Fibroblast of the aortic adventitia (primary cell): ENCODE measurements at regions not wholly inside any gene's neighbourhood (a gene's known extent, or its start where the extent isn't known, plus 50 kb on each side); places are given as distances from the start of the nearest gene placed in this dataset.

ENCODE experiments used
- DNase-seq: peaks from one replicate; pipeline ENCODE4 v3.0.0-alpha.2; 2010; ENCODE audit warnings: low read depth
- H3K4me3 ChIP-seq: 2 replicates; pipeline ENCODE4 v1.5.1; 2011; ENCODE audit warnings: low read depth, mild to moderate bottlenecking, control low read depth, low read length, moderate library complexity
- TF ChIP-seq, protein P1 (sequence below): IDR thresholded peaks from 2 replicates; pipeline ENCODE4 v1.5.1; 2011; ENCODE audit warnings: mild to moderate bottlenecking, low read length, control low read depth, inconsistent platforms; ENCODE audit not compliant: insufficient read depth

DNA sequence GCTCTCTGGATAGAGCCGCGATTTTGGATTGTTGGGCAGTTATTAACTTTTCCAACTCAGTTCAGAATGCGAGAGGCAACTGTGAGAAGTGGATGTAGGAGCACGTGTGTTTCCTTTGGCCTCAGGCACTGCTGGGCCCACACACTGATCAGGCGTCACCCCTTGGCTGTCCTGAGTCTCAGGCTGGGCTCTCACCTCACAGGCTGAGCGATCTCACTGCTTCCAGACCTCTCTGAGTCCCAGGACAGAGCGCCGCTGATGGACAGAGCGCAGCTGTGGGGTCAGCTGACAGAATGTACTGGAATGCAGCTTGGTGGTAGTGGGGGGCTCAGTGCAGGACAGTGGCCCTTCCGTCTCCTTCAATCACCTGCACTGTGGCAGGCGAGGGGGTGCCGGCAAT, 516.2 kb downstream of the TBC1D22A start:
- H3K4me3 ChIP-seq = no peak overlapping the region
- no peak for DNase-seq
- TF ChIP-seq, protein P1, sequence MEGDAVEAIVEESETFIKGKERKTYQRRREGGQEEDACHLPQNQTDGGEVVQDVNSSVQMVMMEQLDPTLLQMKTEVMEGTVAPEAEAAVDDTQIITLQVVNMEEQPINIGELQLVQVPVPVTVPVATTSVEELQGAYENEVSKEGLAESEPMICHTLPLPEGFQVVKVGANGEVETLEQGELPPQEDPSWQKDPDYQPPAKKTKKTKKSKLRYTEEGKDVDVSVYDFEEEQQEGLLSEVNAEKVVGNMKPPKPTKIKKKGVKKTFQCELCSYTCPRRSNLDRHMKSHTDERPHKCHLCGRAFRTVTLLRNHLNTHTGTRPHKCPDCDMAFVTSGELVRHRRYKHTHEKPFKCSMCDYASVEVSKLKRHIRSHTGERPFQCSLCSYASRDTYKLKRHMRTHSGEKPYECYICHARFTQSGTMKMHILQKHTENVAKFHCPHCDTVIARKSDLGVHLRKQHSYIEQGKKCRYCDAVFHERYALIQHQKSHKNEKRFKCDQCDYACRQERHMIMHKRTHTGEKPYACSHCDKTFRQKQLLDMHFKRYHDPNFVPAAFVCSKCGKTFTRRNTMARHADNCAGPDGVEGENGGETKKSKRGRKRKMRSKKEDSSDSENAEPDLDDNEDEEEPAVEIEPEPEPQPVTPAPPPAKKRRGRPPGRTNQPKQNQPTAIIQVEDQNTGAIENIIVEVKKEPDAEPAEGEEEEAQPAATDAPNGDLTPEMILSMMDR = no peak

DNA sequence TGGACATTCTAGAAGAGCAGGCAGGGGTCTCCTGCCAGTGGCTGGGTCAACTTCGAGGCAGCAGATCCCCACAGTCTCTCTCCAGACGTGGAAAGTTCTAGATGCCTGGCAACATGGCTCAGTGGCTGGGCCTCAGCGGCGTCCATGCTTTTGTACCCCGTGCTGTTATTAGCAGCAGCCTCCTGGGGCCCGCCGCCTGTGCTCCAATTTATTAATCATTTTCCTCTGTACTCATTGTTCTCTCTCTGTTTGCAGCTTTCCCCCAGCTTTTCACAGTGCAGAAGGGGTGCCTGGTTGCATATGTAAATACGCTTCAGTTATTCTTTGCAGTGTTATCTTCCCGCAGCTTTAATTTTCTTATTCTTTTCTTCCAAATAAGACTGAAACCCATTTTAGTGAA, 515.1 kb downstream of the TBC1D22A start:
- DNase-seq = no peak
- H3K4me3 ChIP-seq = no peak overlapping the region
- TF ChIP-seq, protein P1 = no peak

DNA sequence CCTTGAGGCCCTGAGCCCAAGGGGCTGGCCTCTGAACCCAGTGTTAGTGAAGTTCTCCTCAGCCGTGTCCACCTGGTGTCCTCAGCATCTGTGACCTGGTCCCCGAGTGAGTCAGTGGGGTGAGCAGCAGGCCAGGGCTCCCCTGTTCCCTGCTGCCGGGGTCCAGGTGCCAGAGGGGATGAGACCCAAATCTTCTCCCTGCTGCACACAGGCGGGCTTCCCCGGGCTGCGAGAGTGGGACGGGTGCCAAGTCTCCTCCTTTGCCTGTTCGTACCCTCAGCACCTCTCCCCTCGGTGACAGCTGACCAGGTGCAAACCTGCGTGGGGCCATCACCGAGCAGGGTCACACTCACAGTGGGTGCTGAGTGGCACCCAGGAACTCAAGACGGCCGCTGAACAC, 514.5 kb downstream of the TBC1D22A start:
- H3K4me3 ChIP-seq = no peak overlapping the region
- TF ChIP-seq, protein P1 = no peak
- DNase-seq = no peak

DNA sequence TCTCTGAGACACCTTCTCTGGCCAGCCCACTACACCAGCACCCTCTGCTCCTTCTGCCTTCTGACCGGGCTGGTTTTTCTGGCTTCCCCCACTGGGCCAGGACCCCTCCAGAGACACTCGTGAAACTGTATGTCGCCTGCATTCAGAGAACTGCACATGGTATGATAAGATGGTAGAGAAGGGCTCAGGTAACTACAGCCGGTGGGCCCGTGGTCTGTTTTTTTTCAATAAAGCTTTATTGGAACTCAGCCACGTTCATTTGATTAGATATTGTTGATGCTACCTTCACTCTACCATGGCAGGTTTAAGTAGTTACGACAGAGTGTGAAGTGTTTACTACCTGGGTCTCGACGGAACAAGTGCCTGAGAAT, 514.0 kb downstream of the TBC1D22A start:
- TF ChIP-seq, protein P1 = no peak
- DNase-seq = no peak
- H3K4me3 ChIP-seq = no peak overlapping the region

DNA sequence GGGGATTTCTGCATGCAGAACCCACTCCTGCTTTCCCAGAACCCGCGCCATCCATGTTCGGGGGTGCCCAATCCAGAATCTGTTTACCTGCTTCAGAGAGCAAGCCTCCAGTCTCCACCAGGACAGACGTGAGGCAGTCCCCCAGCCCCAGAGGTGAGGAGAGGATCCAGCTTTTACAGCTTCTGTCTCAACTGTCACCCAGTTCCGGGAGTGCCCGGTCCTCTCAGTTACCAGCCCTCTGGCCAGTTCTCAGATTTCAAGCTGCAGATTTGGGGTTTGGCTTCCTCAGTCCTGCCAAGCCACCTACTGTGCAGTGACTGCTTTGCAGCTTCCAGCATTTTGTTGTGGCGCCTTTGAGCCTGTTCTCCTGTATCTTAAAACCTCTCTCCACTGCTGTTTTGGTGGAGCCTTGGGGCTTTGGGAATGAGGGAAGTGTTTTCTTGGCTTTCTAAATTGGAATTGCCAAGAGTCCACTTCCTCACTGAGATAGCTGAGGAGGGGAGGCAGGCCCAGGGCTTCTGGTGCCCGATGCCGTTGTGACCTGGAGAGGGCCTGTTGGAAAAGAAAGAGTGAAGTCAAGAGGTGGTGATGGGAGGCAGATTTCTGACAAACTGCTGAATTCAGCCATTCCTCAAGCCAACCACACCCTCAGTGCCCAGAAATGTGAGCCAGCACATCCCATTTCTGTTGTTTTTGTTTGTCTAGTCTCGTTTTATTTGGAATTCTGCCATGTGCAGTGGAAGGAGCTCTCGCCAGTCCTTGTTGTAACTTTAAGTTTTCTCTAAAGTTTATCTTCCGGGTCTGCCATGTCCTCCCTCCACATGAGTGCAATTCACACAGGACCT, 513.4 kb downstream of the TBC1D22A start:
- DNase-seq = peak; percentile 7
- TF ChIP-seq, protein P1 = no peak
- H3K4me3 ChIP-seq = no peak overlapping the region

DNA sequence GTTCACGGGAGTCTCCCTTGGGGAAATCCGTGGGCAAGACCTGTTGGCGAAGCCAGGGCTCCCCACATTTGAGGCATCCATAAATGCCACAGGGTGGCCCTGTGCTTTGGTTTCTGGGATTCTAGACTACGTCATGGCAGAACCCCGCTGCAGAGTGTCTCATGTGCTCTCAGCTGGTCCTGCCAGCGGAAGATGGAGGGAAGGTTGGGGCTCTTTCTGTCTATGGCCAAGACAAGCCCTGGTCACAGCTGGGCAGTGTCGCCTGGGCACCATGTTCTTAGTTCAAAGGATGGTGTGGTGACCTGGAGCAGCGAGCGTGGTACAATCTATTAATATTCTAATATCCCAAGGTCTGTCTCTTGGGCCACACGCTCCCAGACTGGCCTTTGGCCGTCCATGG, 511.7 kb downstream of the TBC1D22A start:
- TF ChIP-seq, protein P1 = no peak
- H3K4me3 ChIP-seq = no peak overlapping the region
- no peak for DNase-seq
